ENCODE measurements at regions not wholly inside any gene's neighbourhood (a gene's known extent, or its start where the extent isn't known, plus 50 kb on each side); places are given as distances from the start of the nearest gene placed in this dataset.
"Not testable (repeated sequence)": the region's sequence is repeated elsewhere in the genome, so short reads cannot be mapped to it uniquely, and the experiment has no call there.

DNA sequence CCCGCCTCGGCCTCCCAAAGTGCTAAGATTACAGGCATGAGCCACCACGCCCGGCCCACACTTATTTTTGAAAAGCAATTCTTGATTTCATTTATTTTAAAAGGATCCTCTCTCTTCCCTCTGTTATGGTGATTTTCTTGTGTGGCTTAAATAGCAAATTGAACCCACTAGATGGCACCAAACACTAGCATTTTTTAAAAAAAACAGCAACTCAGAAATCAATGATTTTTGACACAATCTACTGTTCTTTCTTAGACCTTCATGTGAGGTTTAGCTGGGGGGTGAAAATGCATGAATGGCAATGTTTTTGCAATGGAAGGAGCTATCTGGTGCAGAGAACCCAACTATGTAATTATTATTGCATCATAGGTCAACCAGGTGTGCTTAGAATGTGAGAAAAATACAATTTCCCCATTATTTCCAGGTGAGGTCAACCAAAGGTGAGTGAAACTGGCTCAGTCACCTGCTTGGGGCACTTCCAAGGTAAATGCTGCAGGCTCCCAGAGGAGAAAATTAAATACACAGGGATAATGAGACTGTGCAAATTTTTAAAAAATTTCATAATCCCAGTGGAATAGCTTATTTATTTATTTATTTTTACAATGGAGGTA is 226.7 kb upstream of the PRKX start:
- TF ChIP-seq, protein P1, sequence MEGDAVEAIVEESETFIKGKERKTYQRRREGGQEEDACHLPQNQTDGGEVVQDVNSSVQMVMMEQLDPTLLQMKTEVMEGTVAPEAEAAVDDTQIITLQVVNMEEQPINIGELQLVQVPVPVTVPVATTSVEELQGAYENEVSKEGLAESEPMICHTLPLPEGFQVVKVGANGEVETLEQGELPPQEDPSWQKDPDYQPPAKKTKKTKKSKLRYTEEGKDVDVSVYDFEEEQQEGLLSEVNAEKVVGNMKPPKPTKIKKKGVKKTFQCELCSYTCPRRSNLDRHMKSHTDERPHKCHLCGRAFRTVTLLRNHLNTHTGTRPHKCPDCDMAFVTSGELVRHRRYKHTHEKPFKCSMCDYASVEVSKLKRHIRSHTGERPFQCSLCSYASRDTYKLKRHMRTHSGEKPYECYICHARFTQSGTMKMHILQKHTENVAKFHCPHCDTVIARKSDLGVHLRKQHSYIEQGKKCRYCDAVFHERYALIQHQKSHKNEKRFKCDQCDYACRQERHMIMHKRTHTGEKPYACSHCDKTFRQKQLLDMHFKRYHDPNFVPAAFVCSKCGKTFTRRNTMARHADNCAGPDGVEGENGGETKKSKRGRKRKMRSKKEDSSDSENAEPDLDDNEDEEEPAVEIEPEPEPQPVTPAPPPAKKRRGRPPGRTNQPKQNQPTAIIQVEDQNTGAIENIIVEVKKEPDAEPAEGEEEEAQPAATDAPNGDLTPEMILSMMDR (IDR thresholded peaks at IDR 0.05), result no peak
- DNase-seq (ENCODE audit: low spot score), result no peak
- no peak for ATAC-seq (ENCODE audit: low FRiP score)

DNA sequence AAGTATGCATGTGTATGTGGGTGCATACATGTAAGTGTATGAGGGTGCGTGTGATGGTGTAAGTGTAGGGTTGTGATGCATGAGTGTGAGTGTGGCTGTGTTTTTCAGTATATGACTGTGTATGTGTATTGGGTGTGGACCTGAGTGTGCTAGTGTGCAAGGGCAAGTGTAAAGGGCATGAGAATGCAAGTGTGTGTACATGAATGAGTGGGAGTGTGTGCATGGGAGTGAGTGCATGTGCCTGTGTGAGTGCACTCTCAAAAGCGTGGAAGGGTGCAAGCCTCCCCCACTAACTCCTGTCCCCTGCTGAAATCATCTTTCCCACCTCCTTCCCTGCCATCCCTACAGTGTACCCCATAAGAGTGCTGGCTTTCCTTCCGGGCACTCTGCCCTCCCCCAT is 225.1 kb upstream of the PRKX start:
- no peak for DNase-seq (ENCODE audit: low spot score)
- no peak for ATAC-seq (ENCODE audit: low FRiP score)
- TF ChIP-seq, protein P1 (IDR thresholded peaks at IDR 0.05), result no peak

DNA sequence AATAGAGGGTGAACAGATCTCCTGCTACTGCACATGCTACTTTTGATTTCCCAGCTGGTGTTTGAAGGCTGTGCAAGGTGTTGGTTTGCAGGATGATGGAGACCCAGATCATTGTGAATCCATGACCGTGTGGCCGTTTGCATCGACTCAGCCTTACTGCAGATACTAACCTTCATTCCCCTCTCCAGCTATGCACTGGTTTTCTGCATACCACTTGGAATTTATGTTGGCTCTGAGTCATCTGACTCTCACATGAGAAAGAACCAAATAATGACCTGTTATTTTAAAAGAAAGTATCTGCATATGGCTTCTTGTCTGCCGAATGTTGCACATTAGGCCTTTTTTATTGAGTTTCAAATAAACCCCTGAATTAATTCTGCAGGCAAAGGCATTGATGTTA is 221.7 kb upstream of the PRKX start:
- not testable (repeated sequence) for DNase-seq (ENCODE audit: low spot score); ATAC-seq (ENCODE audit: low FRiP score)

DNA sequence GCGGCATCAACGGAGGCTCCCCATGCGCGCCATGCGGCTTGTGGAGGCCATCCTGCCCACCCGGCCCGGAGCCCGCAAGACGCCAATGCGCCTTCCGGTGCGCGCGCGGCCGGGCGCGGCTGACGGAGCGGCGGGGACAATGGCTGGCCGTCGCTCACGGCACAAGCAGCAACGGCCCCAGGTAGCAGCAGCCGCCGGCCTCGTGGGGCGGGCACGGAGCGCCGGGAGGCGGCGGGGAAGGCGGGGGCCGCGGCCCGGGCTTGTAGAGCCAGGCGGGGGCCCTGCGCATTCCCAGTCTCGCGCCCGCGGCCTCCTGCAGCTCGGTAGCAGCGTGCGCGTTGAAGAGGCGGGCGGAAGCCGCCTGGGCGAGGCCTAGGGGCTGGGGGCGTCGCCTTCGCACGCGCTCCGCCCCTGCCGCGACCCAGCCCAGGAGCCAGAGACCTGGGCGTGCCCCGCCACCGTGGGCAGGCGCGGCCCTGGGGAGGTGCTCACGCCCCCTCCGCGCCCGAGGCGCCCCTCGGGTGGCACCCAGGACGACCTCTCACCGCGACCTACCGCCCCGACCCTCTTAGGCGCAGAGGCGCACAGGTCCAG is 207.1 kb upstream of the PRKX start:
- DNase-seq (ENCODE audit: low spot score), result not testable (repeated sequence)
- ATAC-seq (ENCODE audit: low FRiP score), result peak; percentile 66

DNA sequence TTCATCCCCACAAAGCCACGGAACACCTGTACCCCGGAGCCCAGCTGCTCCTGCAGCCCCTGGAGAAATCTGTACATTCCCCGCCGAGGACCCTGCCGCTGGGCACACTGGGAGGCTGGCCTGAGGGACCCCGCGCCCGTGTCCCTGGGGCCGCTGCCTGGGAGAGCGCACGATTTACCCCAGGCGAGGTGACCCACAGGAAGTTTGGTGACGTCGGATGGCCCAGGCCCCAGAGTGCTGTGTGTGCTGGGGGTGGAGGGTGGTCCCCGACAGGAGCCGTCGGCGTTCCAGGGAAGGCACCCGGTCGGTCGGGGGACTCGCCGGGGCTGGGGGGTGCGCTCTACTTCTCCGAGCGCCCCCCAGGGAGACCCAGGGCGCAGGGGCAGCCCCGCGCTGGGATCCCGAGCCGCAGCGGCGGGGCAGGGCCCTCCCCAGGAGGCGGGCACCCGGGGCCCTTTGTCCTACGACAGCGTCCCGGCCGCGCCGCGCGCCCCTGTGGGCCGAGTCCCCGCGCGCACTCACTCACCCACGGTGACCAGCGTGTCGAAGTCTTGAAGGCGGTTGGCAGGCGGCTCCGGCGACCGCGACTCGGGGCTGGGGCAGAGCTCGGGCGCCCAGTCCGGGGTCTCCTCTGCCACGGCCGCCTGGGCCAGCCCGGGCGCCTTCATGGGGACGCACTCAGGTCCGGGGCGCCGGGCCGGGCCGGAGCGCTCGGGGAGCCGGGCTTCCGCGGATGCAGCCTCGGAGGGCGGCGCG is 206.4 kb upstream of the PRKX start:
- not testable (repeated sequence) for ATAC-seq (ENCODE audit: low FRiP score); DNase-seq (ENCODE audit: low spot score)

DNA sequence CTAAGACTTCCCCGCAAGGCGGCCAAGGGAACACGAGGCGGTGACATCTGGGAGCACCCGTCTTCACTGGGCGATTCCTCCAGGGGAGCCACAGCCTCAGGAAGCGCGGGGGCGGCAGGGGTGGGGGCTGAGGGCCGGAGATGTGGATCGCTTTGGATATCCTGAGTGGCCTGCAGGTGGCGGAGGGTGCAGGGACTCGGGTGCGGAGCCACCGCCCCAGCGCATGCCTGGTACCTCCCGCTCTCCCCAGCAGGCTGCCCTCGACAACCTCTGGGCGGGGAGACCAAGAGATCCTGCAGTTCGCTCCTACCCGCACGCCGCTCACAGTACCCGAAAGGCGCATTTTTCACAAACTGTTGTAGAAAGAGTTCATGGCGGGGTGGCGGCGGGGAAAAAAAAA is 201.4 kb upstream of the PRKX start:
- not testable (repeated sequence) for ATAC-seq (ENCODE audit: low FRiP score); DNase-seq (ENCODE audit: low spot score)

DNA sequence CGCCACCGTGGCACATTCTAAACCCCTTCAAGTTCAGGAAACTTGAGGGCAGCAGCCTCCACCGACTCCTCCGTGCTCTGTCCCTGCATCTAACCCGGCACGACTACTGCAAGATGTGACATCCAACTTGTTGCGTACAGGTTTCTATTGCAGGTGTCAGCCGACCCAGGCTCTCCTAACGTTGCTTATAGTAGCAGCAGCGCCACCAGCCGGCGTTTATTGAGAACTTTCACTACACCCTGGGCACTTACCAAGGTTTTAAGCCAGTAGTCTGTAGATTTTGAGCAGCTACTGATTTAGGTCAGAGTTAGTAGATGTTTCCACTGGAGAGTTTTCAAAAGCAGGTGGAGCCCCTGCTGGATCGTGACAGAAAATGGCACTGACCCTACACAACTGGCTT is 200.6 kb upstream of the PRKX start:
- ATAC-seq (ENCODE audit: low FRiP score); DNase-seq (ENCODE audit: low spot score): not testable (repeated sequence)

DNA sequence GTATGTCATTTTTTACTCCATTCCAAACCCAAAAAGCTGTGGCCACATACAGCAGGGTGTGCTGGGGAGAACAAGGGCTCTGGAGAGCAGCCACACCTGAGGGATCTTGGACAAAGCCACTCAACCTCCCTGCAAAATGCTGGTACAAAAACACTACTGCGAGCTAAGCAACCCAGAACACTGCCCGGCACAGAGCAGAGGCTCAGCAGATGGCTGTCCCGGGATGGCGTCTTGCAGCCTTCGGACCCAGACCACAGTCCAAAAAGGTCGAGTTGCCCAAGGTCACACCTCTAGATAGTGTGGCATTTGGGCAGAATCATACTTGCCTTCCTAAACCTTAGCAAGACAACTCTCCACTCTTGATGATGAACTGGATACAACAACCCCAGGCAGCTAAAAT is 197.6 kb upstream of the PRKX start:
- ATAC-seq (ENCODE audit: low FRiP score), result not testable (repeated sequence)

DNA sequence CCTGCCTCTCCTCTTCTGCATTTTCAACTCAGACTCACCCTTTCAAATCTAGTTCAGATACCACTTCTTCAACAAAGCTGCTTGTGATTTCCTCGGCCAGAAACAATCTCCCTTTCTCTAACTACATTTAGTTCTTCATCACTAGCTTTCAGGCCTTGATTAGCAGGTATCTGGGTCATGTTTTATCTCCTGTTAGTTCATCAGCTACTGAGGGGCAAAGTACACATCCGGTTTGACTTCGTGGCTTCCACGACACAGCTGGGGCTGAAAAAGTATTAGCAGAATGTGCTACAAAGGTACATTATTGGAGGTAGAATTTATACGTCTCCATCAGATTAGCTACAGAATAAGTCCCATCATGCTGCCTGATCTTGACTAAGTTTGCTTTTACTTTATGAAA is 197.2 kb upstream of the PRKX start:
- DNase-seq (ENCODE audit: low spot score); ATAC-seq (ENCODE audit: low FRiP score): not testable (repeated sequence)

More for the DNA sequence above, 197.6 kb upstream of the PRKX start:
- not testable (repeated sequence) for DNase-seq (ENCODE audit: low spot score)

DNA sequence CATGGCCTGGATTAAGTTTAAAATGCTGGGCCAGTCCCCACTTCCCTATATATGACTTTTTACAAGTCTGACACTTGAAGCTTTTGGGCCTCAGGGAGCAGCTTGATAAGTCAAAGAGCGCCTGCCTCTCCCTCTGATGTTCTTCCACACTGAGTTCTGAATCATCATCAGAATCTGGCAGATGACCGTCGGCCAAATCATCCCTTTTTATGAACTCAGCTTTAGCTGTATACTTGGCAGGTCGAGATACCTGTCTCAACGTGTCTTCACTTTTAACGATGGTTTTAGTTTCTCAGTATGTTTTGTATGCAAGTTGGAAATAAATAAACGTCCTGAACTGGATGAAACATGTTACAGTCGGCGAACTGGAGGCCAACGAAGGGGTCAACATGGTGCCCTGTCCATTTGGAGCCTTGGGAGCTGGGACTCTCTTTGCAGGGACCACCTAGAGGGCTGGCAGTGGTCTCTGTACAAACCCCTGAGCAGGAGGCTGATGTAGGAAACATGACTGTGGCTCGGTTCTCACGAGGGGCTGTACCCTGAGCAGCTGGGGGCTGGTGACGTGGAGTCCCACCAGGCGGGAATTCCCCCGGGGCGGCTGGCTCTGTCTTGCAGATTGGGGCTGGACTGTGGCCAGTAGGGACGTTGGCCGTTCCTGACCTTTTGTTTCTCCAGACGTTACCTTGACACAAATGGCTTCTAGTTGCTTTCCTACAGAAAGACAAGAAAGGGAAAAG is 192.2 kb upstream of the PRKX start:
- not testable (repeated sequence) for DNase-seq (ENCODE audit: low spot score); ATAC-seq (ENCODE audit: low FRiP score)

DNA sequence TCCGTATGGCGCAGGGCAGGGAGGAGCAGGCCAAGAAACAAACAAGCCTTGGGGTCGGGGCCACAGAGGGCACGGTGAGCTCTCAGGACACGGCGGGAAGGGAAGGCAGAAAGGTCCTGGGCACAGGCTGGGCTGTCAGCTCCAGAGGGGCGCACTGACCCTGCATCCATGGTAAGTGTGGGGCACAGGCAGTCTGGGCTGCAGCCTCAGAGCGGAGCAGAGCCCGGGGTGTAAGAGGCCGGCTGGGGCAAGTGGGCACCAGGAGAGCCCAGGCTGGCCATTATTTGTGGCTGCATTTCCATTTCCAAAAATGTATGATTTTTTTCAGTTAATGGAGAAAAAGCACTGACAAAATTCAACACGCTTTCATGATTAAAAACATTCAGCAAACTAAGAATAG is 188.8 kb upstream of the PRKX start:
- ATAC-seq (ENCODE audit: low FRiP score); DNase-seq (ENCODE audit: low spot score): not testable (repeated sequence)

DNA sequence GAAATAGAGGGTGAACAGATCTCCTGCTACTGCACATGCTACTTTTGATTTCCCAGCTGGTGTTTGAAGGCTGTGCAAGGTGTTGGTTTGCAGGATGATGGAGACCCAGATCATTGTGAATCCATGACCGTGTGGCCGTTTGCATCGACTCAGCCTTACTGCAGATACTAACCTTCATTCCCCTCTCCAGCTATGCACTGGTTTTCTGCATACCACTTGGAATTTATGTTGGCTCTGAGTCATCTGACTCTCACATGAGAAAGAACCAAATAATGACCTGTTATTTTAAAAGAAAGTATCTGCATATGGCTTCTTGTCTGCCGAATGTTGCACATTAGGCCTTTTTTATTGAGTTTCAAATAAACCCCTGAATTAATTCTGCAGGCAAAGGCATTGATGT is 183.3 kb upstream of the PRKX start:
- not testable (repeated sequence) for ATAC-seq (ENCODE audit: low FRiP score); DNase-seq (ENCODE audit: low spot score)

DNA sequence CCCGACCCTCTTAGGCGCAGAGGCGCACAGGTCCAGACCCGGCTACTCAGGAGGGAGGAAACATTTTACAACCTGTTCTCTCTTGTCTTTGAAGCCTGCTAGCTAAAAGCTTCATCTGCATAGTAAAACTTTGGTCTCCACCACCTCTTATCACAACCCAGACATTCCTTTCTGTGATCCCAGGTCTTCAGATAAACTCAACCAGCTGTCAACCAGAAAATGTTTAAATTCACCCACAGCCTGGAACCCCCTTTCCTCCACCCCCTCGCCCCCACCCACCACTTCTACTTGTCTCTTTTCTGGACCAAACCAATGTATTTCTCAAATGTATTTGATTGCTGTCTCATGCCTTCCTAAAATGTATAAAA is 169.1 kb upstream of the PRKX start:
- not testable (repeated sequence) for ATAC-seq (ENCODE audit: low FRiP score); DNase-seq (ENCODE audit: low spot score)

DNA sequence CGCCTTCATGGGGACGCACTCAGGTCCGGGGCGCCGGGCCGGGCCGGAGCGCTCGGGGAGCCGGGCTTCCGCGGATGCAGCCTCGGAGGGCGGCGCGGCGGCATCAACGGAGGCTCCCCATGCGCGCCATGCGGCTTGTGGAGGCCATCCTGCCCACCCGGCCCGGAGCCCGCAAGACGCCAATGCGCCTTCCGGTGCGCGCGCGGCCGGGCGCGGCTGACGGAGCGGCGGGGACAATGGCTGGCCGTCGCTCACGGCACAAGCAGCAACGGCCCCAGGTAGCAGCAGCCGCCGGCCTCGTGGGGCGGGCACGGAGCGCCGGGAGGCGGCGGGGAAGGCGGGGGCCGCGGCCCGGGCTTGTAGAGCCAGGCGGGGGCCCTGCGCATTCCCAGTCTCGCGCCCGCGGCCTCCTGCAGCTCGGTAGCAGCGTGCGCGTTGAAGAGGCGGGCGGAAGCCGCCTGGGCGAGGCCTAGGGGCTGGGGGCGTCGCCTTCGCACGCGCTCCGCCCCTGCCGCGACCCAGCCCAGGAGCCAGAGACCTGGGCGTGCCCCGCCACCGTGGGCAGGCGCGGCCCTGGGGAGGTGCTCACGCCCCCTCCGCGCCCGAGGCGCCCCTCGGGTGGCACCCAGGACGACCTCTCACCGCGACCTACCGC is 168.6 kb upstream of the PRKX start:
- ATAC-seq (ENCODE audit: low FRiP score), result peak; percentile 64
- not testable (repeated sequence) for DNase-seq (ENCODE audit: low spot score)

DNA sequence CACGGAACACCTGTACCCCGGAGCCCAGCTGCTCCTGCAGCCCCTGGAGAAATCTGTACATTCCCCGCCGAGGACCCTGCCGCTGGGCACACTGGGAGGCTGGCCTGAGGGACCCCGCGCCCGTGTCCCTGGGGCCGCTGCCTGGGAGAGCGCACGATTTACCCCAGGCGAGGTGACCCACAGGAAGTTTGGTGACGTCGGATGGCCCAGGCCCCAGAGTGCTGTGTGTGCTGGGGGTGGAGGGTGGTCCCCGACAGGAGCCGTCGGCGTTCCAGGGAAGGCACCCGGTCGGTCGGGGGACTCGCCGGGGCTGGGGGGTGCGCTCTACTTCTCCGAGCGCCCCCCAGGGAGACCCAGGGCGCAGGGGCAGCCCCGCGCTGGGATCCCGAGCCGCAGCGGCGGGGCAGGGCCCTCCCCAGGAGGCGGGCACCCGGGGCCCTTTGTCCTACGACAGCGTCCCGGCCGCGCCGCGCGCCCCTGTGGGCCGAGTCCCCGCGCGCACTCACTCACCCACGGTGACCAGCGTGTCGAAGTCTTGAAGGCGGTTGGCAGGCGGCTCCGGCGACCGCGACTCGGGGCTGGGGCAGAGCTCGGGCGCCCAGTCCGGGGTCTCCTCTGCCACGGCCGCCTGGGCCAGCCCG is 167.9 kb upstream of the PRKX start:
- not testable (repeated sequence) for ATAC-seq (ENCODE audit: low FRiP score); DNase-seq (ENCODE audit: low spot score)

DNA sequence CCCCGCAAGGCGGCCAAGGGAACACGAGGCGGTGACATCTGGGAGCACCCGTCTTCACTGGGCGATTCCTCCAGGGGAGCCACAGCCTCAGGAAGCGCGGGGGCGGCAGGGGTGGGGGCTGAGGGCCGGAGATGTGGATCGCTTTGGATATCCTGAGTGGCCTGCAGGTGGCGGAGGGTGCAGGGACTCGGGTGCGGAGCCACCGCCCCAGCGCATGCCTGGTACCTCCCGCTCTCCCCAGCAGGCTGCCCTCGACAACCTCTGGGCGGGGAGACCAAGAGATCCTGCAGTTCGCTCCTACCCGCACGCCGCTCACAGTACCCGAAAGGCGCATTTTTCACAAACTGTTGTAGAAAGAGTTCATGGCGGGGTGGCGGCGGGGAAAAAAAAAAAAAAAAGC is 162.9 kb upstream of the PRKX start:
- DNase-seq (ENCODE audit: low spot score); ATAC-seq (ENCODE audit: low FRiP score): not testable (repeated sequence)
